ENCODE measurements at regions not wholly inside any gene's neighbourhood (a gene's known extent, or its start where the extent isn't known, plus 50 kb on each side); places are given as distances from the start of the nearest gene placed in this dataset.

DNA sequence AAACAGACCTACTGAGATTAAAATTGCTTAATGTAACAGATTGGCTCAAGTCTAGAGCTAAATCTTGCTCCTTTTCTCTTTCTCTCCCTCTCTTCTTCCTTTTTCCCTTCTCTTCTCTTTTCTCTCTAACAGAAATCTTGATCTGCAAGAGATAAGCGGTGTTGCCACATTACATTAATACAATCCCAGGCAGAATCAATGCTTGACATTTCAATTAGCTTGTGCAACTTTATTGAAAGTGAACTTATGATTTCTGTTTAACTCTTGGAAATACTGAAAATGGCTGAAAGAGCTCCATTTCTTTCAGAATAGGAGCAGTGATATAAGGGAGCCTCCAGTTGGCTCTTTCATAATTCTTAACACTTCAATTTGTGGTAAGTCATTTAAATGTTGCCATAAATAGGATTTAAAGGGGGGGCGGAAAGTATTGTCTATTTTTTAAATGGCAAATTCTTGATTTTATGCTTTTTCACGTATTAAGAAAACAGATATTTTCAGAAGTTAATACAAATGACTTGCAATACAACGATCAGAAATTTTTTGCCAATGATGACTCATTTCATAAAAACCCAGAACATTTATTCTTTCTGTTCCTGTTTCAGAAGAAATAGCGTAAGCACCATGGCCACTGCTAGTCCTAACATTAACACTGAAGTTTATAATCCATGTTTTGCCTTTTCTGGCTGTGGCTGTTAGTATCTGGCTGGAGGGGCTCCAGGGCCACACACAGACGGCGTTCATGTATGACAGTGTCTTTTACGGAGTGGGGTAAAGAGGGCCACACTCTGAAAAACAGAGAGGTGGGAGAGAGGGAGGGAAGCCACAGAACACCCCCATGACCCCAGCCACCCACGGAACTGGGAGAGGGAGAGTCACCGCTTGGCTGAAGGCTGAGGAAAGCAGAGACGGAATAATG, 115.7 kb upstream of the FAT1 start:
- 38% methylated on average over 11 of the region's 11 CpGs for WGBS
- peak overlapping the region; percentile 27 for H3K4me3 ChIP-seq
- no peak for DNase-seq (ENCODE audit: low spot score in 2 of 2)

DNA sequence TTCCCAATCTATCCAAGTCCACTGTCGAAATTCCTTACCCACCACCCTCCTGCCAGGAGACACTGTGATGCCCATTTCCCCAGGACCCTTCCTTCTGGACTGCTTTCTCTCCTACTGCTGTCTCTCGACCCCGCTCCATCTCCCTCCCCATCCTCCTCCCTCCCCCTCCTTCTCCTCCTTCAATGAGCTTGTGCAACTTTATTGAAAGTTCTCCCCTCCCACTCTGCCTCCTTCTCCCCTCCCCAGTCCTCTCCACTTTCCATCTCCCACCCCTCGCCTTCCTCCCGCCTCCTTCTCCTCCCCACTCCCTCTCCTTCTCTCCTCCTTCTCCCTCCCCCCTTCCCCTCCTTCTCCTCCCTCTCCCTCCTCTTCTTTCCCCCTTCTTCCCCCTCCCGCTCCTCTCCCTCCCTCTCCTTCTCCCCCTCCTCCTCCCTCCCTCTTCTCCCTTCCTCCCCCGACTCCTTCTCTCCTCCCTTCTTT, 116.6 kb upstream of the FAT1 start:
- WGBS, result 58% methylated on average over 7 of the region's 7 CpGs
- DNase-seq (ENCODE audit: low spot score in 2 of 2), result peak in 1 of 2 donors; percentile 72
- Histone ChIP-seq H3K9me3 (no peaks in the 10 kb centered on the region), H3K36me3 (no peaks in the 10 kb centered on the region), H3K27me3 (no peaks in the 10 kb centered on the region), H3K4me3 (peak overlapping the region; percentile 27), H3K4me1 (peaks cover 19% of the 10 kb centered on the region), H3K27ac (peak overlapping the region; percentile 84)
- TF ChIP-seq POLR2A (IDR thresholded peaks at IDR 0.05) (no peak), EP300 (IDR thresholded peaks at IDR 0.05) (no peak)
- TF ChIP-seq, protein P1, sequence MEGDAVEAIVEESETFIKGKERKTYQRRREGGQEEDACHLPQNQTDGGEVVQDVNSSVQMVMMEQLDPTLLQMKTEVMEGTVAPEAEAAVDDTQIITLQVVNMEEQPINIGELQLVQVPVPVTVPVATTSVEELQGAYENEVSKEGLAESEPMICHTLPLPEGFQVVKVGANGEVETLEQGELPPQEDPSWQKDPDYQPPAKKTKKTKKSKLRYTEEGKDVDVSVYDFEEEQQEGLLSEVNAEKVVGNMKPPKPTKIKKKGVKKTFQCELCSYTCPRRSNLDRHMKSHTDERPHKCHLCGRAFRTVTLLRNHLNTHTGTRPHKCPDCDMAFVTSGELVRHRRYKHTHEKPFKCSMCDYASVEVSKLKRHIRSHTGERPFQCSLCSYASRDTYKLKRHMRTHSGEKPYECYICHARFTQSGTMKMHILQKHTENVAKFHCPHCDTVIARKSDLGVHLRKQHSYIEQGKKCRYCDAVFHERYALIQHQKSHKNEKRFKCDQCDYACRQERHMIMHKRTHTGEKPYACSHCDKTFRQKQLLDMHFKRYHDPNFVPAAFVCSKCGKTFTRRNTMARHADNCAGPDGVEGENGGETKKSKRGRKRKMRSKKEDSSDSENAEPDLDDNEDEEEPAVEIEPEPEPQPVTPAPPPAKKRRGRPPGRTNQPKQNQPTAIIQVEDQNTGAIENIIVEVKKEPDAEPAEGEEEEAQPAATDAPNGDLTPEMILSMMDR (IDR thresholded peaks at IDR 0.05), result no peak

More for the DNA sequence above, 115.7 kb upstream of the FAT1 start:
- TF ChIP-seq, protein P1 (IDR thresholded peaks at IDR 0.05), result no peak
- TF ChIP-seq EP300 (IDR thresholded peaks at IDR 0.05) (no peak), POLR2AphosphoS5 (IDR thresholded peaks at IDR 0.05) (no peak), POLR2A (IDR thresholded peaks at IDR 0.05) (no peak)
- Histone ChIP-seq H3K36me3 (no peaks in the 10 kb centered on the region), H3K27me3 (no peaks in the 10 kb centered on the region), H3K9me3 (no peaks in the 10 kb centered on the region), H3K27ac (peak overlapping the region; percentile 84), H3K4me1 (peaks cover 10% of the 10 kb centered on the region)

DNA sequence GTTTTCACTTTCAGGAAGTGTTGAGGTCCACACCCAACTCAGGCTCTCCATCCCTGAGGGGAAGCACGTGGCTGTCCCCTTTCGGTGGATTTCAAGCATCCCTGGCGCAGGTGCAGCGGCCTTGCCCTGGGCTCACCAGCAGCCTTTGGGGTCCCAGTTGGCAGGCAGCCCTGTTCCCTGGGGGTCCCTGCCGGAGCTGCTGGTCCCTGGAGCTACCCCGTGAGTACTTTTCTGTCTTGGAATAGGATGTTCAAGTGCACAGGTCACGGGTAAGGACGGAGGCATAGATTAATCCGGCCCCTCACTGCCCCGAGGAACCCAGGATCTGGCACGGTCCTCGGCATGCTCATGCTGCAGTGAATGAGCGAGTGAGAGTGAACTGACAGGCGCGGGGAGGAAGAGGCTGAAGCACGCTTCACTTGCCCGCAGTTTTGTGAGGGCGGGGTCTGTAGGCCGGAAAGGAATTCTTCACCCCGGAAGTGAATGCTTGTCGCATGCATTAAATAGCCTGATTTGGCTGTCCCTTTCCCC, 117.2 kb upstream of the FAT1 start:
- Histone ChIP-seq H3K36me3 (no peaks in the 10 kb centered on the region), H3K27me3 (no peaks in the 10 kb centered on the region), H3K4me1 (peaks cover 22% of the 10 kb centered on the region), H3K27ac (peak overlapping the region; percentile 2), H3K4me3 (peak overlapping the region; percentile 27), H3K9me3 (no peaks in the 10 kb centered on the region)
- 83% methylated on average over 21 of the region's 21 CpGs for WGBS
- TF ChIP-seq EP300 (IDR thresholded peaks at IDR 0.05) (no peak), POLR2AphosphoS5 (IDR thresholded peaks at IDR 0.05) (no peak), POLR2A (IDR thresholded peaks at IDR 0.05) (no peak)
- TF ChIP-seq, protein P1 (IDR thresholded peaks at IDR 0.05), result no peak
- peak in 1 of 2 donors; percentile 69 for DNase-seq (ENCODE audit: low spot score in 2 of 2)

DNA sequence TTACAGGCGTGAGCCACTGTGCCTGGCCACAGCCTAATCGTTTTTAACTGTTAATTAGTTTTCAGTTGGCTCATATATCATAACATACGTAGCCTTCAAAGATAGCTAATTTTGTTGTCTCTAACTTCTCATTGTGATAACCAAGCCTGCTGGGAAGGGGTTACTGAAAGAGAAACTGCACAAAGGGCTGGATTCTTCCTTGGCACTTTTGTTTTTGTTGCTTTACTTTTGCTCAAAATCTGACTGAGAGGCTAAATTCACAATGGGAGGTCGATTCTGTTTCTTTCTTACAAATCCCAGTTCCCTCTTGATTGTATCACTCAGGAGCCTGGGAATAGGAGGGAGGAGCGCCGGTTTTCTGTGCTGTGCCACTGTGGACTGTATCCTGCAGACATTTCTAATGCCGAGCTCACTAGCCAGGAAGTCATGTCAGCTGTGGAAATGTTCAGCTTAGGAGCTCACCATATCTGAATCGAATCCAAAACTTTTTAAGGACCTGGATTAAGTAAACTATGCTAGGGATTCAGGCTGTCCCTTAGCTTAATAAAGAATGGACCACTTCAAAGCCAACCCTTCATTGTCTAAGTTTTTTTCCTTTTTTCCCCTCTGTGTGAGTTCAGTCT, 120.5 kb upstream of the FAT1 start:
- Histone ChIP-seq H3K27me3 (no peaks in the 10 kb centered on the region), H3K36me3 (no peaks in the 10 kb centered on the region), H3K4me3 (peak overlapping the region; percentile 31), H3K9me3 (no peaks in the 10 kb centered on the region), H3K27ac (peak overlapping the region; percentile 27), H3K4me1 (peaks cover 22% of the 10 kb centered on the region)
- no peak for DNase-seq (ENCODE audit: low spot score in 2 of 2)
- WGBS, result 22% methylated on average over 8 of the region's 8 CpGs
- TF ChIP-seq EP300 (IDR thresholded peaks at IDR 0.05), result no peak
- TF ChIP-seq POLR2A (IDR thresholded peaks at IDR 0.05), result no peak
- TF ChIP-seq, protein P1 (IDR thresholded peaks at IDR 0.05), result no peak
- TF ChIP-seq POLR2AphosphoS5 (IDR thresholded peaks at IDR 0.05), result no peak
